ENCODE measurements at regions not wholly inside any gene's neighbourhood (a gene's known extent, or its start where the extent isn't known, plus 50 kb on each side); places are given as distances from the start of the nearest gene placed in this dataset.

DNA sequence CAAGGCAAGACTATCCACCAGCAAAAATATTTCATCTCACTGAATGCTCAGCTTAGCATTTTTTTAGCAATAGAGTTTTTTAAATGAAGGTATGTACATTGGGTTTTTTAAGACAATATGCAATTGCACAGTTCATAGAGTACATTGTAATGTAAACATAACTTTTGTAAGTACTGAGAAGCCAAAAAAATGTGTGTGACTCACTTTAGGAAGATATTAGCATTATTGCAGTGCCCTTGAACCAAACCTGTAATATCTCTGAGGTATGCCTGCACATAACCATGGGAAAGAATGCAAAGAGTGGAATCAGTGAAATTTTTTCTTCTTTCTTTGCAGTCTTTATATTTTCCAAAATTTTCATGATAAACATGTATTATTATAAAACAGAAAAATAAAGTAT is 1533.3 kb upstream of the WWC1 start:
- Histone ChIP-seq H3K36me3 (replicated peaks in 1 of 2; ENCODE audit: control insufficient read depth in 1 of 2, insufficient read depth in 2 of 2, low read length in 2 of 2) (no peaks in the 10 kb centered on the region), H4K20me1 (ENCODE audit: insufficient read depth, low read length) (no peaks in the 10 kb centered on the region), H3K9ac (ENCODE audit: insufficient read depth, low read depth, low read length) (no peak overlapping the region), H2AFZ (ENCODE audit: low read length) (no peak overlapping the region), H3K27ac (ENCODE audit: extremely low read length, insufficient read depth, low read length) (no peak overlapping the region), H3K4me1 (ENCODE audit: insufficient read depth, low read length) (no peaks in the 10 kb centered on the region), H3K9me3 (ENCODE audit: low read length) (peaks cover 81% of the 10 kb centered on the region), H3K79me2 (ENCODE audit: insufficient read depth, low read length) (no peaks in the 10 kb centered on the region), H3K27me3 (ENCODE audit: control insufficient read depth in 1 of 2, insufficient read depth in 2 of 2, low read length in 2 of 2) (no peaks in the 10 kb centered on the region), H3K4me2 (ENCODE audit: low read depth, low read length) (no peak overlapping the region), H3K4me3 (replicated peaks in 1 of 3; ENCODE audit: insufficient read depth in 1 of 3, low read depth in 2 of 3, low read length in 3 of 3) (no peak overlapping the region)
- CTCF ChIA-PET (ENCODE audit: low intra/inter-chr PET ratio, low total read pairs), result no interaction called here
- intact Hi-C loops (cut with micrococcal nuclease; ENCODE audit: unreplicated experiment), result no loop called here
- ATAC-seq (no peak), DNase-seq (ENCODE audit: low spot score) (no peak), FAIRE-seq (no peak)
- BruUV-seq (replicated peaks), result no TSS peak
- POLR2A ChIA-PET, result no interaction called here
- in situ Hi-C loops (cut with HindIII; ENCODE audit: extremely low pct_ligation_motif_present, low pct_unique_long_range_greater_than_20kb), result no loop called here
- TF ChIP-seq, protein P1, sequence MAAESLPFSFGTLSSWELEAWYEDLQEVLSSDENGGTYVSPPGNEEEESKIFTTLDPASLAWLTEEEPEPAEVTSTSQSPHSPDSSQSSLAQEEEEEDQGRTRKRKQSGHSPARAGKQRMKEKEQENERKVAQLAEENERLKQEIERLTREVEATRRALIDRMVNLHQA (CRISPR knock-in tag; IDR thresholded peaks at IDR 0.05), result no peak
- no peak for TF ChIP-seq CEBPG (CRISPR knock-in tag; IDR thresholded peaks at IDR 0.05)

DNA sequence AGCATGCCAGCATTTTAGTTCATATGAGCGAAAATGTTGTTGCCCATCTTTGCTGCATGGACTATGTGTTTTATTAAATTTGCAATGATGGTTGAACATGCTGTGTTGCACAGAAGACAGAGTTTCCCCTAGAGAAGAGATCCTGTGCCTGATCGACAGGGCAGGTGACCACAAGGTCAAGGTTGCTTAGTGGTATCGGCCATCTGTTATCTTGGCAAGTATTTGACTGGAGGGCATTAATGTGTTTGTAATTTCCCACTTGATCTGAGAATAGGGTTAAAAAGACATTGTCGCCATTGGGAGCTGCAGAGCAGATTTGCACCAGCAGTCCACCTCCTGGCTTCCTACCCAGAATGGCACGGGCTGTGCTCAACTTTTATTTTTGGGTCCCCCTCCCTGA is 1523.6 kb upstream of the WWC1 start:
- ChIA-PET POLR2A (no interaction called here), CTCF (ENCODE audit: low intra/inter-chr PET ratio, low total read pairs) (no interaction called here)
- Histone ChIP-seq H3K9ac (ENCODE audit: insufficient read depth, low read depth, low read length) (no peak overlapping the region), H3K9me3 (ENCODE audit: low read length) (peaks cover 97% of the 10 kb centered on the region), H3K27me3 (ENCODE audit: control insufficient read depth in 1 of 2, insufficient read depth in 2 of 2, low read length in 2 of 2) (no peaks in the 10 kb centered on the region), H3K4me2 (ENCODE audit: low read depth, low read length) (no peak overlapping the region), H3K79me2 (ENCODE audit: insufficient read depth, low read length) (no peaks in the 10 kb centered on the region), H3K36me3 (replicated peaks in 1 of 2; ENCODE audit: control insufficient read depth in 1 of 2, insufficient read depth in 2 of 2, low read length in 2 of 2) (no peaks in the 10 kb centered on the region), H3K4me1 (ENCODE audit: insufficient read depth, low read length) (no peaks in the 10 kb centered on the region), H2AFZ (ENCODE audit: low read length) (no peak overlapping the region), H4K20me1 (ENCODE audit: insufficient read depth, low read length) (no peaks in the 10 kb centered on the region), H3K27ac (ENCODE audit: extremely low read length, insufficient read depth, low read length) (no peak overlapping the region), H3K4me3 (replicated peaks in 1 of 3; ENCODE audit: insufficient read depth in 1 of 3, low read depth in 2 of 3, low read length in 3 of 3) (no peak overlapping the region)
- intact Hi-C loops (cut with micrococcal nuclease; ENCODE audit: unreplicated experiment) (no loop called here), in situ Hi-C loops (cut with HindIII; ENCODE audit: extremely low pct_ligation_motif_present, low pct_unique_long_range_greater_than_20kb) (no loop called here)
- BruUV-seq (replicated peaks), result no TSS peak
- TF ChIP-seq KLF16 (CRISPR knock-in tag; IDR thresholded peaks at IDR 0.05), result no peak
- FAIRE-seq (no peak), DNase-seq (ENCODE audit: low spot score) (no peak), ATAC-seq (no peak)
- WGBS (ENCODE audit: low lambda C conversion rate), result 9% methylated on average over 5 of the region's 5 CpGs

DNA sequence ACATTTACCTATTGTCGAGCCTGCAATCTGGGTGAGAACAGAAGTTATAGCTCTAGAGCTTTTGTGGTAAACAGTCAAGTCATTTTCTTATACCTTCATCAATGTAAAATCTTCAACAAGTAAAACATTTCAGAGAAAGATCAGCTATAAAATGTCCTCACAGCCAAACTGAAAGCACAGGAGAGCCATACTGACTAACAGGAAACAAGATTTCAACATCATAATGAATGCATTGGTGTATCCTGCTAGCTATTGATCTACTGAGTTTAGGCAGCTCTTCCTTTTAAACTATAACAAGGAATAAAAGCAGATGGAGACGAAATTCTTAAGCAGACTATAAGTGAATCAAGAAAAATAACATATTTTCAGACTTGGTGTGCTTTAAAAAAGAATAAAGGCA is 1522.9 kb upstream of the WWC1 start:
- in situ Hi-C loops (cut with HindIII; ENCODE audit: extremely low pct_ligation_motif_present, low pct_unique_long_range_greater_than_20kb), result no loop called here
- Histone ChIP-seq H3K9me3 (ENCODE audit: low read length) (peaks cover 96% of the 10 kb centered on the region), H3K27me3 (ENCODE audit: control insufficient read depth in 1 of 2, insufficient read depth in 2 of 2, low read length in 2 of 2) (no peaks in the 10 kb centered on the region), H2AFZ (ENCODE audit: low read length) (no peak overlapping the region), H3K4me1 (ENCODE audit: insufficient read depth, low read length) (no peaks in the 10 kb centered on the region), H3K27ac (ENCODE audit: extremely low read length, insufficient read depth, low read length) (no peak overlapping the region), H4K20me1 (ENCODE audit: insufficient read depth, low read length) (no peaks in the 10 kb centered on the region), H3K4me2 (ENCODE audit: low read depth, low read length) (no peak overlapping the region), H3K9ac (ENCODE audit: insufficient read depth, low read depth, low read length) (no peak overlapping the region), H3K4me3 (replicated peaks in 1 of 3; ENCODE audit: insufficient read depth in 1 of 3, low read depth in 2 of 3, low read length in 3 of 3) (no peak overlapping the region), H3K36me3 (replicated peaks in 1 of 2; ENCODE audit: control insufficient read depth in 1 of 2, insufficient read depth in 2 of 2, low read length in 2 of 2) (no peaks in the 10 kb centered on the region), H3K79me2 (ENCODE audit: insufficient read depth, low read length) (no peaks in the 10 kb centered on the region)
- CTCF ChIA-PET (ENCODE audit: low intra/inter-chr PET ratio, low total read pairs), result no interaction called here
- POLR2A ChIA-PET, result no interaction called here
- no peak for ATAC-seq
- DNase-seq (ENCODE audit: low spot score), result no peak
- FAIRE-seq, result no peak
- 0% methylated on average over 2 of the region's 2 CpGs for WGBS (ENCODE audit: low lambda C conversion rate)
- intact Hi-C loops (cut with micrococcal nuclease; ENCODE audit: unreplicated experiment), result no loop called here
- BruUV-seq (replicated peaks), result no TSS peak
- TF ChIP-seq PHF20 (CRISPR knock-in tag; IDR thresholded peaks at IDR 0.05) (no peak), NFATC3 (CRISPR knock-in tag; IDR thresholded peaks at IDR 0.05) (no peak), KLF6 (CRISPR knock-in tag; IDR thresholded peaks at IDR 0.05) (no peak), HNRNPUL1 (IDR thresholded peaks at IDR 0.05; ENCODE audit: low read depth, low read length) (no peak), EZH2 (conservative IDR thresholded peaks at IDR 0.05; ENCODE audit: low read depth, low read length) (no peak), KLF9 (CRISPR knock-in tag; IDR thresholded peaks at IDR 0.05; ENCODE audit: low read depth) (no peak), KLF13 (CRISPR knock-in tag; IDR thresholded peaks at IDR 0.05) (no peak), TMF1 (CRISPR knock-in tag; IDR thresholded peaks at IDR 0.05; ENCODE audit: low read depth) (no peak)
- TF ChIP-seq, protein P2, sequence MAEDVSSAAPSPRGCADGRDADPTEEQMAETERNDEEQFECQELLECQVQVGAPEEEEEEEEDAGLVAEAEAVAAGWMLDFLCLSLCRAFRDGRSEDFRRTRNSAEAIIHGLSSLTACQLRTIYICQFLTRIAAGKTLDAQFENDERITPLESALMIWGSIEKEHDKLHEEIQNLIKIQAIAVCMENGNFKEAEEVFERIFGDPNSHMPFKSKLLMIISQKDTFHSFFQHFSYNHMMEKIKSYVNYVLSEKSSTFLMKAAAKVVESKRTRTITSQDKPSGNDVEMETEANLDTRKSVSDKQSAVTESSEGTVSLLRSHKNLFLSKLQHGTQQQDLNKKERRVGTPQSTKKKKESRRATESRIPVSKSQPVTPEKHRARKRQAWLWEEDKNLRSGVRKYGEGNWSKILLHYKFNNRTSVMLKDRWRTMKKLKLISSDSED (CRISPR knock-in tag; IDR thresholded peaks at IDR 0.05), result no peak
